HK-2 (cell line): ENCODE measurements at regions not wholly inside any gene's neighbourhood (a gene's known extent, or its start where the extent isn't known, plus 50 kb on each side); places are given as distances from the start of the nearest gene placed in this dataset.

Experiments
- DNase-seq: peaks from one replicate; pipeline ENCODE4 v3.0.0-alpha.2; 2018; ENCODE audit not compliant: unreplicated experiment

- no peak for DNase-seq
Observed at GRCh38 chr2:144161061-144161460, 358.9 kb downstream of the ZEB2 start.

DNA sequence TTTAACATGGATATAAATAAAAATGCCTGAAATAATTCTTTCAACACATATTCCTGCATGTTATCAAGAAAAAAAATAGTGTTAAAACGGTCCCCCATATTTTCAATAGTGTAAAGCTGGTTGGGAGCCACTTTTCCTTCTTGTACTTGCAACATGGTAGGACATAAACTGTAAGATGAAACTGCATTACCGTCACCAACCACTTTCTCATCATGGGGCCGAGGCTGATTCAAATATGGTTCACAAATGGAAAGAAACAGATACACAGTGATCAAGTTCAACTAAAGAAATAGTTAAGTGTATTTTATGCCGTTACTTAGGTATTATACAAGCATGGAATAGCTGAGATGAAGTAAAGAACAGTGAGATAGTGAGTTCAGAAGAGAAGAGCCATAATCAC, 360.7 kb downstream of the ZEB2 start:
- DNase-seq, result no peak

DNA sequence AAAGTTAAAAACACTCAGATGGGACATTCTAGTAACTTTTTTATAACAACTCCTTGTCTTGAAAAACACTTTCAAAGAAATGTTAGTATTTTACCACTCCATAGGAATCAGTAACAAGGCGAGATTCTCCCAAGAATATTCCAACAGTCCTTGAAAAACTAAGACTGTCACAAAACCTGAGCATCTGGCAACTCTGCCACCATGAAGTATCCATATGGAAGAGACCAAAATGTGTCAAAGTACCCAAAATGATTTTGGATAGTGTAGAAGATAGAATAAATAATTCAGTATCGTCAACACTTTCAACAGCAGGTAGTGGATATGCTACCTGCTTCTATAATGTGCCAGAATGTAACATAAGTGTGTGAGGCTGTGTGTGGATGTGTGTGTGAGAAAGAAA, 361.8 kb downstream of the ZEB2 start:
- DNase-seq, result no peak

- no peak for DNase-seq
Observed at GRCh38 chr2:144156736-144157640, 362.9 kb downstream of the ZEB2 start.

- no peak for DNase-seq
Observed at GRCh38 chr2:144154205-144154604, 365.7 kb downstream of the ZEB2 start.

- DNase-seq, result no peak
Observed at GRCh38 chr2:144152817-144153271, 367.1 kb downstream of the ZEB2 start.

DNA sequence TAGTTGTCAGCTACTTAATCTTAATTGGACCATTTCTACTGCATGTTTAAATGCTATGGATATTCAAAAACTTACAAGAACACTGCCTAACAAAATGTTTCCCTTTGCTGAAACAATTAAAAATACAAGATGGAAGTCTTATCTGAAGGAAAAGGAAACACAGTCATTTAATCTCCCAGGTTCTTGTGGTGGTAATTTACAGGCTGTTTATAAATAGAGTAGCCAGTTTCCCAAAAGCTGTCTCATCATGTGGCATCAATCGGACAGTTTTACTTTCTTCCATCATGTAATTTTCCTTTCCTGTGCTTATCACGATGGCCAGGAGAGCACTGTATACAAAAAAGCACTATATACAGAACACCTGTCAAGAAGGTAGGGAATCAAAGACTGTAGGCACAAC, 368.1 kb downstream of the ZEB2 start:
- DNase-seq, result no peak

DNA sequence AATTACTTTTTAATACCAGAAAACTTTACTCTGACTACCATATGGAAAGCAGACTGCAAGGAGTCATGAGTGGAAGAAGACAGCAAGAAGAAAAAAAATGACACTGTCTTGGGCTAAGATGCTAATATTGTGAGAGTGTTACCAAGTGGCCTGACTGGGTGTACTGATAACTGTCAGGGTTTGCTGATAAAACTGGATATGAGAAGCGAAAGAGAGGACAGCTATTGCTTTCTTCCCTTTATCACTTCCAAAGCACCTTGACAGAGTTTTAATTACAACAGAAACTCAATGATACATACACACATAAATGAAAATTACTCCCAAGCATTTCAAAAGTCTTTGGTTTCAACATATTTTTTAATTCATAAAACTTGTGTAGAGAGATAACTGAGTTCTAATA, 368.5 kb downstream of the ZEB2 start:
- DNase-seq, result no peak

GRCh38 chr2:144147356-144147755, 372.6 kb downstream of the ZEB2 start:
- DNase-seq, result no peak

- DNase-seq, result no peak
Observed at GRCh38 chr2:144146876-144147275, 373.0 kb downstream of the ZEB2 start.

- DNase-seq, result no peak
Observed at GRCh38 chr2:144146076-144146475, 373.8 kb downstream of the ZEB2 start.

GRCh38 chr2:144143294-144144151, 376.4 kb downstream of the ZEB2 start:
- no peak for DNase-seq

GRCh38 chr2:144140891-144141290, 379.0 kb downstream of the ZEB2 start:
- no peak for DNase-seq

DNA sequence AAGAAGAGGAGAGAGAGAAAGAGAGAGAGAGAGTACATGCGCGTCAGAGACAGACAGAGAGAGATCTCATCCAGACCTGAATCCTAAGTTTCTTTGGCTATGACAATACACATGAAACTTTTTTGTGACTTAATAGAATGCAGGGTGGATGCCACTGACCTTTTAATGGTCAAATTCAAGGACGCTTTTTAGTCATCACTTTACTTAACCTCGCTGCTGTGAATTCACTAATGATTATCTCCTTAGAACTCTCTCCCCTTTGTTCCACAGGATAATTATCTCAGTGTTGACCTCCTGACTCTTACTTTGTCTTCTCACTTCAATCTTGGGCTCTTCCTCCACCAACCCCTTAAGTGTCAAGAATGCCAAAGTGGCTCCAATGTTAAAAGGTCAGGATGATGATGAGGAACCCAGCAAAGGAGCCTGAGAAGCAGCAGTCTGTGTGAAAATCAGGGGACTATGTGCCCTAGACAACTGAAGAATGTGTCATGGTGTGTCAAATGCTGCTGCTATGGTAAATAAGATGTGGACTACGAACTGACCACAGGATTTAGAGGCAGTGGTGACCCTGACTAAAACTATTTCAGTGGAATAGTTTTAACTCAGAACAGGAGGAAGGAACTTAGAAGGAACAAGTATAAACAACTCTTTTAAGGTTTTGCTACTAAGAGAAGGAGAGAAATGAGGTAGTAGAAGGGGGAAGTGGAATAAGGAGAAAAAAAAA, 382.1 kb downstream of the ZEB2 start:
- DNase-seq, result peak; percentile 6

GRCh38 chr2:144137272-144137671, 382.6 kb downstream of the ZEB2 start:
- no peak for DNase-seq

DNA sequence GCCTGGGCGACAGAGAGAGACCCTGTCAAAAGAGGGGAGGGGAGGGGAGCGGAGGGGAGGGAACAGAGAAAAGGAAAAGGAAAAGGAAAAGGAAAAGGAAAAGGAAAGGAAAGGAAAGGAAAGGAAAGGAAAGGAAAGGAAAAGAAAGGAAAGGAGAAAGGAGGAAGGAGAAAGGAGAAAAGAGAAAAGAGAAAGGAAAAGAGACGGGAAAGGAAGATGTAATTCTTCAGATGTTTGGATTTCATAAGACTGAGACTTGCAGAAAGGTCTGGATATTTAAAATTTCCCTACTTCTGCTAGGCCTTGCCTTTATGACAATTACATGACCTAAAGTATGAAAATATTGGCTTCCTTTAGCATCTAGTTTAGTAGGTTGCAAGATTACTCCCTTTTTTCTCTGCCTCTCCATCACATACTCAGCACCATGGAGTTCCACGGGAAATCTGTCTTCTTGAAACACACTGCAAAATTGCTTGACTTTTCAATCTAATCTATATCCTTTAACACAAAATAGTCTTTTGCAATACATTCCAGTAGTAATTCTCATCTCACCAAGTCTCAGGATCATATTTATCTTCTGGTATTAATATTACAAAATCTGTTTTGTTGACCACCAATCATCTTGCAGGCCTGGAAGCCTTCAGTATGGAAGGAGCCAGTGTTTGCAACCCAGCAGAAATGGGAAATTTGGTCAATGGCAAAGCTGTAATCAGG, 383.5 kb downstream of the ZEB2 start:
- no peak for DNase-seq

DNA sequence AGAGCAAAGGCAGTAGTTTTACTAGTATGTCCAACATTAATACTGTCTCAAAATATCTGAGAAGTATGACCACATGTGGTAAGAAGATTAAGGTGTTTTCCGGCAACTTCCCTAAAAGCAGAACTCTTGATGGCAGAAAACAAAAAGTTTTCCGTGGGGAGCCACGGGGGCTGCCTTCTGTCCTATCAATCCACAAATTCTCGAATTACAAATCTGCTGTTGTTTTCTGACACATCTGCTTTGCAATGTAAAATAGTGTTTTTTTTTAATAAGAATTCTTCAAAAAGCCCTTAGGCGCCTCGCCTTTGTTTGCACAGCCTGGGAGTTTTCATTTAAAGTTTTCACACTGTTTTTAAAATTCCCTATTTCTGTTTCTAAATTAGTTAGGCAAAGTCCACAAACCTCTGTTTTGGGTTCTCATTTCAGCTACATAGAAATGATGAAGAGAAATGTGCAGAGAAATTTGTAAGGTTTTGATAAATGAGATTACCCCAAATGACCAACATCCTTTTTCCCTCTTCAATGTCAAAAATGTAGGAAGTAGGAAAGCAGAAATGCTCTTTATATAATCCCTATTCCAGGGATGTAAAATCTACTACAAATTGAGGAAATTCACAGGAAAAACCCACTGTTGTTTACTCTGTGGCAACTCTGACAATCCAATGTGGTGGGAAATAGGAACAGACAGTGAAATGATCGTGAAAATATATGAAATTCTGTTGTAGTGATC, 385.8 kb downstream of the ZEB2 start:
- no peak for DNase-seq

GRCh38 chr2:144132357-144132756, 387.6 kb downstream of the ZEB2 start:
- no peak for DNase-seq

DNA sequence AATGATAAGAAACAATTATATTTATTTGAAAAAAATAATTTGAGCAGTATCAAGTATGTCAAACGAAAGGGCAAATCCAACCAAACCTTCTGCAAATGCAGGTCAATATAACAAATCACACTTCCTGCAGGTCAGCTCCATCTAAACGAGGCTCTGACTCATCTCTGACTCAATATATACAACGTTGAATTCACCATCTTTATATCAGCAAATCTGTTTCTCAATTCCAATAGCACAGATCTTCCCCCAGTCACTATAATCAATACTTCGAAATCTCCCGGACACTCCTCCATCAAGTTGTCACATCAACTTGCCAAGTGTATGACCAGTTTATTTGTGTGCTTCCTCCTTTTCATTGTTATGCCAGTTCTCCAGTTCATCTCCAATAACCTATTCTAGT, 388.9 kb downstream of the ZEB2 start:
- DNase-seq, result no peak

GRCh38 chr2:144130551-144130950, 389.4 kb downstream of the ZEB2 start:
- no peak for DNase-seq
